ENCODE measurements at regions not wholly inside any gene's neighbourhood (a gene's known extent, or its start where the extent isn't known, plus 50 kb on each side); places are given as distances from the start of the nearest gene placed in this dataset.
"Not testable (repeated sequence)": the region's sequence is repeated elsewhere in the genome, so short reads cannot be mapped to it uniquely, and the experiment has no call there.

- H2AFZ ChIP-seq (ENCODE audit: insufficient read depth, low read depth, low read length, poor library complexity, severe bottlenecking) = no peak overlapping the region
- H3K4me1 Mint-ChIP-seq = peaks cover 22% of the 10 kb centered on the region
- H3K4me2 ChIP-seq (replicated peaks; ENCODE audit: low read depth, low read length, poor library complexity, severe bottlenecking) = no peak overlapping the region
- intact Hi-C loops (cut with micrococcal nuclease) = loop anchor here (10.0 kb wide), 2 partner anchors 63 to 267 kb away; no protein-coding TSS in a partner anchor
- H3K9ac ChIP-seq (ENCODE audit: low read length) = no peak overlapping the region
- ChIA-PET POLR2A (no interaction called here), CTCF (interaction anchor here (0.7 kb wide), 1 partner anchor 17 kb away, joined by 3 read pairs; no protein-coding TSS in a partner anchor)
- ATAC-seq (ENCODE audit: low read depth) (no peak), DNase-seq (no peak)
- 40% methylated on average over 1 of the region's 24 CpGs for WGBS (ENCODE audit: insufficient coverage)
- no peak overlapping the region for H3K4me3 Mint-ChIP-seq
- H3K27me3 Mint-ChIP-seq = no peaks in the 10 kb centered on the region
- no peak overlapping the region for H3K4me3 ChIP-seq (ENCODE audit: control extremely low read depth in 1 of 5, extremely low read depth in 1 of 5, insufficient read depth in 1 of 5, low read depth in 2 of 5, low read length in 4 of 5)
- no peaks in the 10 kb centered on the region for H3K27me3 ChIP-seq (replicated peaks in 1 of 4; ENCODE audit: control extremely low read depth in 1 of 4, control insufficient read depth in 3 of 4, insufficient read depth in 4 of 4, low read length in 3 of 4)
- H3K79me2 ChIP-seq (ENCODE audit: control insufficient read depth, insufficient read depth, low read length) = no peaks in the 10 kb centered on the region
- no peak overlapping the region for H3K27ac ChIP-seq (ENCODE audit: low read length in 2 of 2)
- H3K4me1 ChIP-seq (ENCODE audit: control insufficient read depth in 2 of 2, insufficient read depth in 2 of 2, low read length in 2 of 2) = peaks cover 7 to 28% of the 10 kb centered on the region in 2 donors
- no peak for TF ChIP-seq EZH2 (IDR thresholded peaks at IDR 0.05; ENCODE audit: borderline replicate concordance, insufficient read depth, low read depth, low read length, poor library complexity, severe bottlenecking)
- TF ChIP-seq CTCF (IDR thresholded peaks at IDR 0.05) = no peak
- H3K36me3 ChIP-seq (replicated peaks in 1 of 2; ENCODE audit: control extremely low read depth in 1 of 2, control insufficient read depth in 1 of 2, extremely low read depth in 1 of 2, insufficient read depth in 2 of 2, low read length in 1 of 2) = no peaks in the 10 kb centered on the region
- no peaks in the 10 kb centered on the region for H3K9me3 Mint-ChIP-seq (ENCODE audit: insufficient read depth)
- H4K20me1 ChIP-seq (ENCODE audit: control insufficient read depth, insufficient read depth, low read length, poor library complexity, severe bottlenecking) = no peaks in the 10 kb centered on the region
- H3K27ac Mint-ChIP-seq = no peak overlapping the region
- H3K9me3 ChIP-seq (ENCODE audit: control extremely low read depth in 1 of 3, control insufficient read depth in 2 of 3, insufficient read depth in 1 of 3, low read length in 2 of 3) = peaks cover 0 to 30% (median 9%) of the 10 kb centered on the region in 3 donors
These were observed 415.1 kb downstream of the TMEM121 start for GRCh38 chr14:105941226-105942166.

GRCh38 chr14:105942725-105943124, 416.3 kb downstream of the TMEM121 start:
- Histone ChIP-seq H3K4me1 (ENCODE audit: control insufficient read depth in 2 of 2, insufficient read depth in 2 of 2, low read length in 2 of 2) (peaks cover 7 to 28% of the 10 kb centered on the region in 2 donors), H3K9me3 (ENCODE audit: control extremely low read depth in 1 of 3, control insufficient read depth in 2 of 3, insufficient read depth in 1 of 3, low read length in 2 of 3) (peaks cover 0 to 25% (median 9%) of the 10 kb centered on the region in 3 donors)
- not testable (repeated sequence) for ATAC-seq (ENCODE audit: low read depth); H3K9me3 Mint-ChIP-seq (ENCODE audit: insufficient read depth); H3K4me2 ChIP-seq (replicated peaks; ENCODE audit: low read depth, low read length, poor library complexity, severe bottlenecking); H2AFZ ChIP-seq (ENCODE audit: insufficient read depth, low read depth, low read length, poor library complexity, severe bottlenecking); H3K27ac ChIP-seq (ENCODE audit: low read length in 2 of 2); H3K27me3 Mint-ChIP-seq; H3K4me3 Mint-ChIP-seq; H3K36me3 ChIP-seq (replicated peaks in 1 of 2; ENCODE audit: control extremely low read depth in 1 of 2, control insufficient read depth in 1 of 2, extremely low read depth in 1 of 2, insufficient read depth in 2 of 2, low read length in 1 of 2); H3K4me3 ChIP-seq (ENCODE audit: control extremely low read depth in 1 of 5, extremely low read depth in 1 of 5, insufficient read depth in 1 of 5, low read depth in 2 of 5, low read length in 4 of 5); H3K27me3 ChIP-seq (replicated peaks in 1 of 4; ENCODE audit: control extremely low read depth in 1 of 4, control insufficient read depth in 3 of 4, insufficient read depth in 4 of 4, low read length in 3 of 4); H4K20me1 ChIP-seq (ENCODE audit: control insufficient read depth, insufficient read depth, low read length, poor library complexity, severe bottlenecking); DNase-seq; H3K27ac Mint-ChIP-seq; H3K9ac ChIP-seq (ENCODE audit: low read length); H3K79me2 ChIP-seq (ENCODE audit: control insufficient read depth, insufficient read depth, low read length)
- ChIA-PET CTCF (interaction anchor here (0.9 to 1.5 kb wide), 3 partner anchors 9 to 269 kb away, joined by 3 to 4 read pairs (median 3); no protein-coding TSS in a partner anchor), POLR2A (interaction anchor here (1.0 kb wide), 1 partner anchor 13 kb away, joined by 3 read pairs; no protein-coding TSS in a partner anchor)
- H3K4me1 Mint-ChIP-seq = peaks cover 22% of the 10 kb centered on the region
- intact Hi-C loops (cut with micrococcal nuclease) = loop anchor here (10.0 kb wide), 2 partner anchors 62 to 268 kb away; no protein-coding TSS in a partner anchor
- WGBS (ENCODE audit: insufficient coverage) = 100% methylated on average over 8 of the region's 22 CpGs
